GM23338 (cell line): ENCODE measurements at regions not wholly inside any gene's neighbourhood (a gene's known extent, or its start where the extent isn't known, plus 50 kb on each side); places are given as distances from the start of the nearest gene placed in this dataset.

Experiments used
- ATAC-seq: fragments of 200-7000 bp; cut with Tn5 transposase; 3 replicates; pipeline ENCODE4 v1.9.1; 2020
- DNase-seq: peaks from one replicate; pipeline ENCODE4 v3.0.0-alpha.2; 2015; ENCODE audit warnings: low spot score
- H2AFZ ChIP-seq: fragments of 200-600 bp; sonication (generic); 2 replicates; pipeline ENCODE4 v1.8.0; 2016; ENCODE audit warnings: antibody characterized with exemption, mild to moderate bottlenecking, moderate library complexity
- H3F3A ChIP-seq: fragments of 200-600 bp; sonication (generic); replicated peaks from 2 replicates; pipeline ENCODE4 v1.8.0; 2017; ENCODE audit warnings: antibody characterized with exemption, mixed run types, low read depth
- H3K27ac ChIP-seq: fragments of 200-600 bp; sonication (generic); 2 replicates; pipeline ENCODE4 v1.6.1; 2016; ENCODE audit warnings: low read depth
- H3K27me3 ChIP-seq: fragments of 200-600 bp; sonication (generic); 2 replicates; pipeline ENCODE4 v1.8.0; 2016; ENCODE audit warnings: mild to moderate bottlenecking, mixed run types, moderate library complexity; ENCODE audit not compliant: insufficient read depth
- H3K36me3 ChIP-seq: fragments of 200-600 bp; sonication (generic); 2 replicates; pipeline ENCODE4 v1.8.0; 2016; ENCODE audit warnings: mild to moderate bottlenecking; ENCODE audit not compliant: insufficient read depth
- H3K4me1 ChIP-seq: fragments of 200-600 bp; sonication (generic); 2 replicates; pipeline ENCODE4 v1.8.0; 2016; ENCODE audit warnings: mild to moderate bottlenecking, moderate library complexity; ENCODE audit not compliant: insufficient read depth
- H3K4me2 ChIP-seq: fragments of 200-600 bp; sonication (generic); 2 replicates; pipeline ENCODE4 v1.7.1; 2017; ENCODE audit warnings: mixed run types
- H3K4me3 ChIP-seq: fragments of 200-600 bp; sonication (generic); 2 replicates; pipeline ENCODE4 v1.6.1; 2016; ENCODE audit warnings: mixed run types
- H3K79me2 ChIP-seq: fragments of 200-600 bp; sonication (generic); replicated peaks from 2 replicates; pipeline ENCODE4 v1.8.0; 2017; ENCODE audit warnings: mild to moderate bottlenecking; ENCODE audit not compliant: insufficient read depth
- H3K9me2 ChIP-seq: fragments of 200-600 bp; sonication (generic); 2 replicates; pipeline ENCODE4 v1.8.0; 2017; ENCODE audit not compliant: insufficient read depth
- H4K20me1 ChIP-seq: fragments of 200-600 bp; sonication (generic); replicated peaks from 2 replicates; pipeline ENCODE4 v1.8.0; 2017; ENCODE audit warnings: mild to moderate bottlenecking; ENCODE audit not compliant: insufficient read depth
- H3K27ac Mint-ChIP-seq: 2 replicates; pipeline ENCODE4 v1.8.0; 2020; ENCODE audit warnings: inconsistent platforms, mild to moderate bottlenecking, moderate library complexity, mixed read lengths
- H3K27me3 Mint-ChIP-seq: 3 replicates; pipeline ENCODE4 v1.8.0; 2022; ENCODE audit warnings: low read depth, mild to moderate bottlenecking, moderate library complexity, mixed read lengths, inconsistent platforms; ENCODE audit not compliant: insufficient read depth, poor library complexity
- H3K36me3 Mint-ChIP-seq: 3 replicates; pipeline ENCODE4 v1.8.0; 2021; ENCODE audit warnings: low read depth, mild to moderate bottlenecking, inconsistent platforms, moderate library complexity, mixed read lengths
- H3K4me1 Mint-ChIP-seq: 3 replicates; pipeline ENCODE4 v1.8.0; 2020; ENCODE audit warnings: mild to moderate bottlenecking, inconsistent platforms, mixed read lengths
- H3K4me3 Mint-ChIP-seq: 3 replicates; pipeline ENCODE4 v1.8.0; 2021; ENCODE audit warnings: moderate library complexity, mild to moderate bottlenecking, inconsistent platforms, mixed read lengths
- H3K9me3 Mint-ChIP-seq: 3 replicates; pipeline ENCODE4 v1.8.0; 2020; ENCODE audit warnings: moderate library complexity, mild to moderate bottlenecking, inconsistent platforms, mixed read lengths
- CREB1 ChIP-seq: fragments of 250-450 bp; sonication (Bioruptor Pico); IDR thresholded peaks from 2 replicates; pipeline ENCODE4 v1.5.0; 2020; ENCODE audit warnings: low read depth, mild to moderate bottlenecking, moderate library complexity
- ETS1 ChIP-seq: IDR thresholded peaks from 2 replicates; pipeline ENCODE4 v1.6.1; 2016; ENCODE audit warnings: antibody characterized with exemption
- EZH2 ChIP-seq: fragments of 200-600 bp; sonication (generic); IDR thresholded peaks from one replicate; pipeline ENCODE4 v1.8.0; 2017; ENCODE audit warnings: antibody characterized with exemption, mild to moderate bottlenecking, low read depth; ENCODE audit not compliant: unreplicated experiment
- EZH2phosphoT487 ChIP-seq: fragments of 200-600 bp; sonication (generic); IDR thresholded peaks from one replicate; pipeline ENCODE4 v1.8.1; 2018; ENCODE audit warnings: antibody characterized with exemption; ENCODE audit not compliant: unreplicated experiment
- JUNB ChIP-seq: IDR thresholded peaks from one replicate; pipeline ENCODE4 v1.6.1; 2016; ENCODE audit warnings: antibody characterized with exemption; ENCODE audit not compliant: unreplicated experiment
- NANOG ChIP-seq: IDR thresholded peaks from 2 replicates; pipeline ENCODE4 v1.6.1; 2016; ENCODE audit warnings: antibody characterized with exemption, borderline replicate concordance
- POLR2AphosphoS5 ChIP-seq: IDR thresholded peaks from 2 replicates; pipeline ENCODE4 v1.6.1; 2016; ENCODE audit warnings: antibody characterized with exemption, low read depth
- STAT1 ChIP-seq: IDR thresholded peaks from one replicate; pipeline ENCODE4 v1.6.1; 2016; ENCODE audit warnings: antibody characterized with exemption; ENCODE audit not compliant: unreplicated experiment
- ZNF114 ChIP-seq: fragments of 250-450 bp; sonication (Bioruptor Pico); IDR thresholded peaks from 2 replicates; pipeline ENCODE4 v1.5.0; 2020; ENCODE audit warnings: mild to moderate bottlenecking, moderate library complexity
- ZNF331 ChIP-seq: fragments of 250-450 bp; sonication (Bioruptor Pico); IDR thresholded peaks from 2 replicates; pipeline ENCODE4 v1.5.0; 2020; ENCODE audit warnings: low read depth, mild to moderate bottlenecking, moderate library complexity
- TF ChIP-seq, protein P1 (sequence below), 2 experiments: fragments of 200-600 bp in 1 of 2; sonication (generic) in 1 of 2; conservative IDR thresholded peaks; 2 replicates each; pipeline versions ENCODE4 v1.5.1 to v1.6.1; 2016 to 2017; ENCODE audit warnings: antibody characterized with exemption in 2 of 2, low read depth in 2 of 2, mild to moderate bottlenecking in 2 of 2, moderate library complexity in 1 of 2
- TF ChIP-seq, protein P2 (sequence below): IDR thresholded peaks from one replicate; pipeline ENCODE4 v1.6.1; 2018; ENCODE audit warnings: antibody characterized with exemption; ENCODE audit not compliant: unreplicated experiment
- TF ChIP-seq, protein P3 (sequence below): fragments of 250-450 bp; sonication (Bioruptor Pico); IDR thresholded peaks from 2 replicates; pipeline ENCODE4 v1.5.0; 2020; ENCODE audit warnings: mild to moderate bottlenecking, moderate library complexity

DNA sequence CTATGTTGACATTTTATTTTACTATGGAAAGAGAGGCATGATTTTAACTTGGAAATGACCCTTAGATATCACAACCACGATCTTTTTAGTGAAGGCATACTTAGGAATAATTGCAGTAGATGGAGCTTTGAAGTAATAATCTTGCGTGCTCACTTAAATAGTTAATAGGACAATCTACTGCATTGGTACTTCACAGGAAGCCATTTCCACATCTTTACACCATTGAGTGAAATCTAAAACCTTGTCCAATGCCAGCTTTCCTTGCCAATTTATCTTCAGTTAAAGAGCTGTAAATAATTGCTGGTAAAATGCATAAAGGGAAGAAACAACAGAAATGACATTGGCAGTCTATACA is 586.3 kb downstream of the ADGRL2 start:
- H4K20me1 ChIP-seq, result no peaks in the 10 kb centered on the region
- H2AFZ ChIP-seq, result no peak overlapping the region
- Mint-ChIP-seq H3K27ac (no peak overlapping the region), H3K9me3 (no peaks in the 10 kb centered on the region), H3K27me3 (peaks cover 5% of the 10 kb centered on the region), H3K36me3 (no peaks in the 10 kb centered on the region), H3K4me3 (no peak overlapping the region), H3K4me1 (peaks cover 5% of the 10 kb centered on the region; the same call in 2 of the 3 replicates)
- DNase-seq (no peak), ATAC-seq (no peak)
- no peaks in the 10 kb centered on the region for H3K36me3 ChIP-seq
- no peaks in the 10 kb centered on the region for H3K4me1 ChIP-seq
- no peaks in the 10 kb centered on the region for H3K79me2 ChIP-seq
- H3K4me3 ChIP-seq, result no peak overlapping the region
- no peak for TF ChIP-seq ZNF114 (CRISPR knock-in tag)
- no peak for TF ChIP-seq ZNF331 (CRISPR knock-in tag)
- TF ChIP-seq POLR2AphosphoS5, result no peak
- TF ChIP-seq, protein P1, sequence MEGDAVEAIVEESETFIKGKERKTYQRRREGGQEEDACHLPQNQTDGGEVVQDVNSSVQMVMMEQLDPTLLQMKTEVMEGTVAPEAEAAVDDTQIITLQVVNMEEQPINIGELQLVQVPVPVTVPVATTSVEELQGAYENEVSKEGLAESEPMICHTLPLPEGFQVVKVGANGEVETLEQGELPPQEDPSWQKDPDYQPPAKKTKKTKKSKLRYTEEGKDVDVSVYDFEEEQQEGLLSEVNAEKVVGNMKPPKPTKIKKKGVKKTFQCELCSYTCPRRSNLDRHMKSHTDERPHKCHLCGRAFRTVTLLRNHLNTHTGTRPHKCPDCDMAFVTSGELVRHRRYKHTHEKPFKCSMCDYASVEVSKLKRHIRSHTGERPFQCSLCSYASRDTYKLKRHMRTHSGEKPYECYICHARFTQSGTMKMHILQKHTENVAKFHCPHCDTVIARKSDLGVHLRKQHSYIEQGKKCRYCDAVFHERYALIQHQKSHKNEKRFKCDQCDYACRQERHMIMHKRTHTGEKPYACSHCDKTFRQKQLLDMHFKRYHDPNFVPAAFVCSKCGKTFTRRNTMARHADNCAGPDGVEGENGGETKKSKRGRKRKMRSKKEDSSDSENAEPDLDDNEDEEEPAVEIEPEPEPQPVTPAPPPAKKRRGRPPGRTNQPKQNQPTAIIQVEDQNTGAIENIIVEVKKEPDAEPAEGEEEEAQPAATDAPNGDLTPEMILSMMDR (conservative IDR thresholded peaks at IDR 0.05; ENCODE audit: low read depth in 2 of 2), result no peak
- no peak for TF ChIP-seq CREB1 (CRISPR knock-in tag)
- TF ChIP-seq, protein P2, sequence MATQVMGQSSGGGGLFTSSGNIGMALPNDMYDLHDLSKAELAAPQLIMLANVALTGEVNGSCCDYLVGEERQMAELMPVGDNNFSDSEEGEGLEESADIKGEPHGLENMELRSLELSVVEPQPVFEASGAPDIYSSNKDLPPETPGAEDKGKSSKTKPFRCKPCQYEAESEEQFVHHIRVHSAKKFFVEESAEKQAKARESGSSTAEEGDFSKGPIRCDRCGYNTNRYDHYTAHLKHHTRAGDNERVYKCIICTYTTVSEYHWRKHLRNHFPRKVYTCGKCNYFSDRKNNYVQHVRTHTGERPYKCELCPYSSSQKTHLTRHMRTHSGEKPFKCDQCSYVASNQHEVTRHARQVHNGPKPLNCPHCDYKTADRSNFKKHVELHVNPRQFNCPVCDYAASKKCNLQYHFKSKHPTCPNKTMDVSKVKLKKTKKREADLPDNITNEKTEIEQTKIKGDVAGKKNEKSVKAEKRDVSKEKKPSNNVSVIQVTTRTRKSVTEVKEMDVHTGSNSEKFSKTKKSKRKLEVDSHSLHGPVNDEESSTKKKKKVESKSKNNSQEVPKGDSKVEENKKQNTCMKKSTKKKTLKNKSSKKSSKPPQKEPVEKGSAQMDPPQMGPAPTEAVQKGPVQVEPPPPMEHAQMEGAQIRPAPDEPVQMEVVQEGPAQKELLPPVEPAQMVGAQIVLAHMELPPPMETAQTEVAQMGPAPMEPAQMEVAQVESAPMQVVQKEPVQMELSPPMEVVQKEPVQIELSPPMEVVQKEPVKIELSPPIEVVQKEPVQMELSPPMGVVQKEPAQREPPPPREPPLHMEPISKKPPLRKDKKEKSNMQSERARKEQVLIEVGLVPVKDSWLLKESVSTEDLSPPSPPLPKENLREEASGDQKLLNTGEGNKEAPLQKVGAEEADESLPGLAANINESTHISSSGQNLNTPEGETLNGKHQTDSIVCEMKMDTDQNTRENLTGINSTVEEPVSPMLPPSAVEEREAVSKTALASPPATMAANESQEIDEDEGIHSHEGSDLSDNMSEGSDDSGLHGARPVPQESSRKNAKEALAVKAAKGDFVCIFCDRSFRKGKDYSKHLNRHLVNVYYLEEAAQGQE, result no peak
- TF ChIP-seq JUNB, result no peak
- TF ChIP-seq STAT1, result no peak
- TF ChIP-seq ETS1, result no peak
- no peak for TF ChIP-seq EZH2
- no peak for TF ChIP-seq NANOG
- no peak for TF ChIP-seq EZH2phosphoT487
- TF ChIP-seq, protein P3, sequence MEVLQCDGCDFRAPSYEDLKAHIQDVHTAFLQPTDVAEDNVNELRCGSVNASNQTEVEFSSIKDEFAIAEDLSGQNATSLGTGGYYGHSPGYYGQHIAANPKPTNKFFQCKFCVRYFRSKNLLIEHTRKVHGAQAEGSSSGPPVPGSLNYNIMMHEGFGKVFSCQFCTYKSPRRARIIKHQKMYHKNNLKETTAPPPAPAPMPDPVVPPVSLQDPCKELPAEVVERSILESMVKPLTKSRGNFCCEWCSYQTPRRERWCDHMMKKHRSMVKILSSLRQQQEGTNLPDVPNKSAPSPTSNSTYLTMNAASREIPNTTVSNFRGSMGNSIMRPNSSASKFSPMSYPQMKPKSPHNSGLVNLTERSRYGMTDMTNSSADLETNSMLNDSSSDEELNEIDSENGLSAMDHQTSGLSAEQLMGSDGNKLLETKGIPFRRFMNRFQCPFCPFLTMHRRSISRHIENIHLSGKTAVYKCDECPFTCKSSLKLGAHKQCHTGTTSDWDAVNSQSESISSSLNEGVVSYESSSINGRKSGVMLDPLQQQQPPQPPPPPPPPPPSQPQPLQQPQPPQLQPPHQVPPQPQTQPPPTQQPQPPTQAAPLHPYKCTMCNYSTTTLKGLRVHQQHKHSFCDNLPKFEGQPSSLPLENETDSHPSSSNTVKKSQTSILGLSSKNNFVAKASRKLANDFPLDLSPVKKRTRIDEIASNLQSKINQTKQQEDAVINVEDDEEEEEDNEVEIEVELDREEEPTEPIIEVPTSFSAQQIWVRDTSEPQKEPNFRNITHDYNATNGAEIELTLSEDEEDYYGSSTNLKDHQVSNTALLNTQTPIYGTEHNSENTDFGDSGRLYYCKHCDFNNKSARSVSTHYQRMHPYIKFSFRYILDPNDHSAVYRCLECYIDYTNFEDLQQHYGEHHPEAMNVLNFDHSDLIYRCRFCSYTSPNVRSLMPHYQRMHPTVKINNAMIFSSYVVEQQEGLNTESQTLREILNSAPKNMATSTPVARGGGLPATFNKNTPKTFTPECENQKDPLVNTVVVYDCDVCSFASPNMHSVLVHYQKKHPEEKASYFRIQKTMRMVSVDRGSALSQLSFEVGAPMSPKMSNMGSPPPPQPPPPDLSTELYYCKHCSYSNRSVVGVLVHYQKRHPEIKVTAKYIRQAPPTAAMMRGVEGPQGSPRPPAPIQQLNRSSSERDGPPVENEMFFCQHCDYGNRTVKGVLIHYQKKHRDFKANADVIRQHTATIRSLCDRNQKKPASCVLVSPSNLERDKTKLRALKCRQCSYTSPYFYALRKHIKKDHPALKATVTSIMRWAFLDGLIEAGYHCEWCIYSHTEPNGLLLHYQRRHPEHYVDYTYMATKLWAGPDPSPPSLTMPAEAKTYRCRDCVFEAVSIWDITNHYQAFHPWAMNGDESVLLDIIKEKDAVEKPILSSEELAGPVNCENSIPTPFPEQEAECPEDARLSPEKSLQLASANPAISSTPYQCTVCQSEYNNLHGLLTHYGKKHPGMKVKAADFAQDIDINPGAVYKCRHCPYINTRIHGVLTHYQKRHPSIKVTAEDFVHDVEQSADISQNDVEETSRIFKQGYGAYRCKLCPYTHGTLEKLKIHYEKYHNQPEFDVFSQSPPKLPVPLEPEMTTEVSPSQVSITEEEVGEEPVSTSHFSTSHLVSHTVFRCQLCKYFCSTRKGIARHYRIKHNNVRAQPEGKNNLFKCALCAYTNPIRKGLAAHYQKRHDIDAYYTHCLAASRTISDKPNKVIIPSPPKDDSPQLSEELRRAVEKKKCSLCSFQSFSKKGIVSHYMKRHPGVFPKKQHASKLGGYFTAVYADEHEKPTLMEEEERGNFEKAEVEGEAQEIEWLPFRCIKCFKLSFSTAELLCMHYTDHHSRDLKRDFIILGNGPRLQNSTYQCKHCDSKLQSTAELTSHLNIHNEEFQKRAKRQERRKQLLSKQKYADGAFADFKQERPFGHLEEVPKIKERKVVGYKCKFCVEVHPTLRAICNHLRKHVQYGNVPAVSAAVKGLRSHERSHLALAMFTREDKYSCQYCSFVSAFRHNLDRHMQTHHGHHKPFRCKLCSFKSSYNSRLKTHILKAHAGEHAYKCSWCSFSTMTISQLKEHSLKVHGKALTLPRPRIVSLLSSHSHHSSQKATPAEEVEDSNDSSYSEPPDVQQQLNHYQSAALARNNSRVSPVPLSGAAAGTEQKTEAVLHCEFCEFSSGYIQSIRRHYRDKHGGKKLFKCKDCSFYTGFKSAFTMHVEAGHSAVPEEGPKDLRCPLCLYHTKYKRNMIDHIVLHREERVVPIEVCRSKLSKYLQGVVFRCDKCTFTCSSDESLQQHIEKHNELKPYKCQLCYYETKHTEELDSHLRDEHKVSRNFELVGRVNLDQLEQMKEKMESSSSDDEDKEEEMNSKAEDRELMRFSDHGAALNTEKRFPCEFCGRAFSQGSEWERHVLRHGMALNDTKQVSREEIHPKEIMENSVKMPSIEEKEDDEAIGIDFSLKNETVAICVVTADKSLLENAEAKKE (CRISPR knock-in tag), result no peak
- H3F3A ChIP-seq, result no peaks in the 10 kb centered on the region
- H3K9me2 ChIP-seq, result no peaks in the 10 kb centered on the region; the same call in 1 of the 2 replicates
- H3K4me2 ChIP-seq, result no peak overlapping the region
- H3K27ac ChIP-seq, result no peak overlapping the region
- no peaks in the 10 kb centered on the region for H3K27me3 ChIP-seq
